K562 (cell line): ENCODE measurements at regions not wholly inside any gene's neighbourhood (a gene's known extent, or its start where the extent isn't known, plus 50 kb on each side); places are given as distances from the start of the nearest gene placed in this dataset.

ENCODE experiments used
- ATAC-seq: fragments of 200-7000 bp; cut with Tn5 transposase; 3 replicates; pipeline ENCODE4 v1.9.1; 2020; ENCODE audit warnings: moderate library complexity
- BruUV-seq: library from RNA; stranded (reverse); fragments of 400-500 nt; replicated peaks from 2 replicates; lab custom pipeline; 2021; lab: Mats Ljungman, UMichigan
- CTCF ChIA-PET: fragments of 300-600 bp; formaldehyde crosslinking; extraction: SDS; loops from one replicate; lab custom pipeline; 2021; ENCODE audit warnings: low intra/inter-chr PET ratio; lab: Yijun Ruan, JAX
- POLR2A ChIA-PET: fragments of 300-600, 350-650 bp; sonication (Branson Sonifier 250); formaldehyde crosslinking; extraction: SDS; loops from one replicate; lab custom pipeline; 2021; ENCODE audit warnings: antibody characterized with exemption, inconsistent platforms; lab: Yijun Ruan, JAX
- DNase-seq, 4 experiments: peaks; one replicate each; pipeline versions ENCODE4 v3.0.0 to v3.0.0-alpha.2; 2011 to 2018; ENCODE audit warnings: low spot score in 3 of 4, mixed read lengths in 3 of 4; ENCODE audit errors: extremely low read depth in 1 of 4
- FAIRE-seq: peaks from 2 replicates; lab custom pipeline; 2011; peaks lifted over from hg19 to GRCh38; lab: Jason Lieb, UNC
- H2AFZ ChIP-seq: 2 replicates; pipeline ENCODE4 v1.6.0; 2011; ENCODE audit warnings: low read depth, low read length, control low read depth, inconsistent platforms
- H3K27ac ChIP-seq: fragments of 200-600 bp; 3 replicates; pipeline ENCODE4 v1.8.0; 2011; ENCODE audit warnings: low read depth, mild to moderate bottlenecking, control low read depth, inconsistent platforms, low read length, moderate library complexity, mixed read lengths; ENCODE audit errors: extremely low read depth
- H3K27me3 ChIP-seq, 2 experiments: fragments of 300-600 bp in 1 of 2; 2 replicates in 1 of 2; 3 replicates in 1 of 2; pipeline versions ENCODE4 v1.6.0 to v1.8.0; 2011; ENCODE audit warnings: inconsistent platforms in 2 of 2, low read length in 2 of 2, mild to moderate bottlenecking in 1 of 2, mixed read lengths in 1 of 2, moderate library complexity in 1 of 2; ENCODE audit not compliant: control insufficient read depth in 2 of 2, insufficient read depth in 2 of 2
- H3K36me3 ChIP-seq: fragments of 300-600 bp; 3 replicates; pipeline ENCODE4 v1.8.0; 2011; ENCODE audit warnings: mild to moderate bottlenecking, low read length, inconsistent platforms; ENCODE audit not compliant: control insufficient read depth, insufficient read depth
- H3K4me1 ChIP-seq, 2 experiments: fragments of 200-600 bp in 1 of 2; replicated peaks in 1 of 2; 2 replicates in 1 of 2; 3 replicates in 1 of 2; pipeline versions ENCODE4 v1.5.1 to v1.8.0; 2011; ENCODE audit warnings: inconsistent platforms in 2 of 2, low read length in 2 of 2, mild to moderate bottlenecking in 1 of 2, mixed read lengths in 1 of 2, moderate library complexity in 1 of 2; ENCODE audit not compliant: control insufficient read depth in 2 of 2, insufficient read depth in 2 of 2
- H3K4me2 ChIP-seq: 2 replicates; pipeline ENCODE4 v1.6.1; 2011; ENCODE audit warnings: low read length, control low read depth, inconsistent platforms, mixed read lengths; ENCODE audit not compliant: insufficient read depth
- H3K4me3 ChIP-seq: fragments of 200-600 bp; sonication (generic), shearing (Covaris generic); 2 replicates; pipeline ENCODE4 v1.5.1; 2016; ENCODE audit warnings: control low read depth, inconsistent platforms
- H3K79me2 ChIP-seq: fragments of 200-600 bp; 3 replicates; pipeline ENCODE4 v1.8.0; 2011; ENCODE audit warnings: low read length, inconsistent platforms; ENCODE audit not compliant: control insufficient read depth, insufficient read depth
- H3K9ac ChIP-seq, 2 experiments: 2 replicates each; pipeline versions ENCODE4 v1.6.0 to v1.6.1; 2011; ENCODE audit warnings: low read depth in 2 of 2, low read length in 2 of 2, control low read depth in 1 of 2, inconsistent platforms in 1 of 2, mild to moderate bottlenecking in 1 of 2, mixed read lengths in 1 of 2; ENCODE audit not compliant: insufficient read depth in 1 of 2
- H3K9me1 ChIP-seq: one replicate; pipeline ENCODE4 v1.6.0; 2011; ENCODE audit warnings: inconsistent platforms, mild to moderate bottlenecking, low read length, moderate library complexity; ENCODE audit not compliant: control insufficient read depth, insufficient read depth
- H3K9me3 ChIP-seq: replicated peaks from 2 replicates; pipeline ENCODE4 v1.5.1; 2011; ENCODE audit warnings: low read depth, low read length, inconsistent platforms; ENCODE audit not compliant: control insufficient read depth, insufficient read depth
- H4K20me1 ChIP-seq: replicated peaks from 2 replicates; pipeline ENCODE4 v1.6.1; 2011; ENCODE audit warnings: low read length, inconsistent platforms, mixed read lengths; ENCODE audit not compliant: control insufficient read depth, insufficient read depth
- EZH2 ChIP-seq: IDR thresholded peaks from 2 replicates; pipeline ENCODE4 v1.6.1; 2012; ENCODE audit warnings: low read depth, mild to moderate bottlenecking, inconsistent platforms, low read length, borderline replicate concordance
- FOXK2 ChIP-seq, 2 experiments: fragments of 450-650 bp; IDR thresholded peaks in 1 of 2; conservative IDR thresholded peaks in 1 of 2; 2 replicates each; pipeline ENCODE4 v1.6.1; 2016; ENCODE audit warnings: low read depth in 2 of 2, mild to moderate bottlenecking in 1 of 2
- NUFIP1 ChIP-seq: fragments of 450-650 bp; IDR thresholded peaks from 2 replicates; pipeline ENCODE4 v1.6.1; 2018; ENCODE audit not compliant: partially characterized antibody
- PYGO2 ChIP-seq: fragments of 450-650 bp; IDR thresholded peaks from 2 replicates; pipeline ENCODE4 v1.6.1; 2016; ENCODE audit warnings: mild to moderate bottlenecking, missing genetic modification characterization, moderate library complexity, missing compliant biosample characterization
- RBM17 ChIP-seq: fragments of 200-400 bp; formaldehyde crosslinking; IDR thresholded peaks from 2 replicates; pipeline ENCODE4 v1.6.1; 2017; ENCODE audit warnings: low read depth, mild to moderate bottlenecking, low read length, borderline replicate concordance
- RCOR1 ChIP-seq, 2 experiments: IDR thresholded peaks; 2 replicates each; pipeline ENCODE4 v1.6.1; 2012; ENCODE audit warnings: low read depth in 2 of 2, low read length in 2 of 2, borderline replicate concordance in 1 of 2, improper control_type of control experiment in 1 of 2
- SAFB2 ChIP-seq: fragments of 200-400 bp; formaldehyde crosslinking; IDR thresholded peaks from 2 replicates; pipeline ENCODE4 v1.6.1; 2018; ENCODE audit warnings: borderline replicate concordance, low read length, low read depth, moderate library complexity; ENCODE audit not compliant: severe bottlenecking
- ZFX ChIP-seq: sonication (generic); formaldehyde crosslinking; IDR thresholded peaks from 2 replicates; pipeline ENCODE4 v1.8.0; 2022; ENCODE audit warnings: mild to moderate bottlenecking, missing genetic modification reagents, moderate library complexity
- WGBS: fragments of 100-300 bp; shearing (Covaris generic); methylation state at CpG from one replicate; pipeline ENCODE4 v1.1.6; 2016; ENCODE audit warnings: low coverage, mixed read lengths; ENCODE audit not compliant: insufficient coverage; ENCODE audit errors: missing lambda C conversion rate; 5-methylcytosine and 5-hydroxymethylcytosine counted together
- in situ Hi-C: fragments of 300-500 bp; cut with MboI; formaldehyde crosslinking; loops from 4 replicates; pipeline ENCODE4 v1.15.0; 2018; ENCODE audit warnings: inconsistent platforms, mixed read lengths
- intact Hi-C: fragments of 100-400 bp; cut with micrococcal nuclease; formaldehyde crosslinking; loops from 2 replicates; pipeline ENCODE4 v1.14.2; 2022
- TF ChIP-seq, protein P1 (sequence below): fragments of 250-450 bp; sonication (Bioruptor Pico); IDR thresholded peaks from 2 replicates; pipeline ENCODE4 v1.4.0; 2020; ENCODE audit warnings: mild to moderate bottlenecking, moderate library complexity
- TF ChIP-seq, protein P2 (sequence below): fragments of 250-450 bp; sonication (Bioruptor Pico); IDR thresholded peaks from 2 replicates; pipeline ENCODE4 v1.8.0; 2021; ENCODE audit warnings: moderate library complexity, mild to moderate bottlenecking, inconsistent platforms
- TF ChIP-seq, protein P3 (sequence below): fragments of 250-450 bp; sonication (Bioruptor Pico); IDR thresholded peaks from 2 replicates; pipeline ENCODE4 v1.4.0; 2020; ENCODE audit warnings: mild to moderate bottlenecking, moderate library complexity
- TF ChIP-seq, protein P4 (sequence below), 3 experiments: fragments of 200-800 bp in 1 of 3; fragments of 250-450 bp in 1 of 3; fragments of 450-650 bp in 1 of 3; sonication (Bioruptor Pico) in 1 of 3; sonication (Bioruptor generic) in 1 of 3; formaldehyde crosslinking in 1 of 3; IDR thresholded peaks; 2 replicates each; pipeline versions ENCODE4 v1.6.1 to v1.8.0; 2016 to 2022; ENCODE audit warnings: mild to moderate bottlenecking in 2 of 3, missing genetic modification characterization in 2 of 3, missing compliant biosample characterization in 1 of 3, moderate library complexity in 1 of 3

DNA sequence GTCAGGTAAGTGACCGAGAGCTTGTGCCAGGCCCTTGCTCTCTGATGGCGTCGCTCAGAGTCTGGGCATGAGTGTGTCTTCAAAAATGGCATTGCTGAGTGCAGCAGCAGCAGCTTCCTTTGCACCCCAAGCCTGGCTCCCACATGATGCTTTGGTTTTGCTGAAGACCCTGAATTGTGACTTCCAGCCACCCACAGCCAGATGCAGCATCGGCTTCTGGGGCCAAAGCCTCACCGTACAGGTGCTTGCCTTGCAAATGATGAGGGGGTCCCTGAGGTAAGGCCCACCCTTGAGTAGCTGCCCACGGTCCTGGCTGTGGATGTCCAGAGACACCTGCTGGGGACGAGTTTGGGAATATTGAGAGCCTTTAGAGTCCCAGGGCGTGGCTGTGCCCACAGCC is 57.9 kb downstream of the JAKMIP3 start:
- DNase-seq (no peak), ATAC-seq (no peak), FAIRE-seq (no peak)
- in situ Hi-C loops (no loop called here), intact Hi-C loops (no loop called here)
- no peaks in the 10 kb centered on the region for H4K20me1 ChIP-seq
- no peaks in the 10 kb centered on the region for H3K36me3 ChIP-seq
- BruUV-seq, result no TSS peak
- no peaks in the 10 kb centered on the region for H3K79me2 ChIP-seq
- WGBS, result 4% methylated on average over 7 of the region's 8 CpGs
- H3K9ac ChIP-seq, result no peak overlapping the region
- POLR2A ChIA-PET, result interaction anchor here (0.7 kb wide), 1 partner anchor 140 kb away, joined by 3 read pairs; no protein-coding TSS in a partner anchor
- no peaks in the 10 kb centered on the region for H3K9me3 ChIP-seq
- no peak overlapping the region for H3K4me3 ChIP-seq
- no peak overlapping the region for H3K27ac ChIP-seq
- peaks cover 0 to 3% of the 10 kb centered on the region in 2 experiments; a peak in 1 of 5 replicates for H3K4me1 ChIP-seq
- CTCF ChIA-PET, result no interaction called here
- H2AFZ ChIP-seq, result no peak overlapping the region
- H3K27me3 ChIP-seq, result peaks cover 10 to 64% of the 10 kb centered on the region in 2 experiments
- no peaks in the 10 kb centered on the region for H3K9me1 ChIP-seq
- H3K4me2 ChIP-seq, result no peak overlapping the region
- TF ChIP-seq RBM17 (no peak), NUFIP1 (no peak), SAFB2 (no peak), ZFX (CRISPR knock-in tag) (no peak), FOXK2 (conservative IDR thresholded peaks at IDR 0.05 in 1 of 2, IDR thresholded peaks at IDR 0.05 in 1 of 2; ENCODE audit: low read depth in 2 of 2) (no peak), PYGO2 (no peak), RCOR1 (IDR thresholded peaks at IDR 0.05; ENCODE audit: borderline replicate concordance in 1 of 2, low read depth in 2 of 2, low read length in 2 of 2) (no peak), EZH2 (no peak)
- TF ChIP-seq, protein P1, sequence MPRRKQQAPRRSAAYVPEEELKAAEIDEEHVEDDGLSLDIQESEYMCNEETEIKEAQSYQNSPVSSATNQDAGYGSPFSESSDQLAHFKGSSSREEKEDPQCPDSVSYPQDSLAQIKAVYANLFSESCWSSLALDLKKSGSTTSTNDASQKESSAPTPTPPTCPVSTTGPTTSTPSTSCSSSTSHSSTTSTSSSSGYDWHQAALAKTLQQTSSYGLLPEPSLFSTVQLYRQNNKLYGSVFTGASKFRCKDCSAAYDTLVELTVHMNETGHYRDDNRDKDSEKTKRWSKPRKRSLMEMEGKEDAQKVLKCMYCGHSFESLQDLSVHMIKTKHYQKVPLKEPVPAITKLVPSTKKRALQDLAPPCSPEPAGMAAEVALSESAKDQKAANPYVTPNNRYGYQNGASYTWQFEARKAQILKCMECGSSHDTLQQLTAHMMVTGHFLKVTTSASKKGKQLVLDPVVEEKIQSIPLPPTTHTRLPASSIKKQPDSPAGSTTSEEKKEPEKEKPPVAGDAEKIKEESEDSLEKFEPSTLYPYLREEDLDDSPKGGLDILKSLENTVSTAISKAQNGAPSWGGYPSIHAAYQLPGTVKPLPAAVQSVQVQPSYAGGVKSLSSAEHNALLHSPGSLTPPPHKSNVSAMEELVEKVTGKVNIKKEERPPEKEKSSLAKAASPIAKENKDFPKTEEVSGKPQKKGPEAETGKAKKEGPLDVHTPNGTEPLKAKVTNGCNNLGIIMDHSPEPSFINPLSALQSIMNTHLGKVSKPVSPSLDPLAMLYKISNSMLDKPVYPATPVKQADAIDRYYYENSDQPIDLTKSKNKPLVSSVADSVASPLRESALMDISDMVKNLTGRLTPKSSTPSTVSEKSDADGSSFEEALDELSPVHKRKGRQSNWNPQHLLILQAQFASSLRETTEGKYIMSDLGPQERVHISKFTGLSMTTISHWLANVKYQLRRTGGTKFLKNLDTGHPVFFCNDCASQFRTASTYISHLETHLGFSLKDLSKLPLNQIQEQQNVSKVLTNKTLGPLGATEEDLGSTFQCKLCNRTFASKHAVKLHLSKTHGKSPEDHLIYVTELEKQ (CRISPR knock-in tag), result no peak
- TF ChIP-seq, protein P2, sequence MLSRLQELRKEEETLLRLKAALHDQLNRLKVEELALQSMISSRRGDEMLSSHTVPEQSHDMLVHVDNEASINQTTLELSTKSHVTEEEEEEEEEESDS, result no peak
- TF ChIP-seq, protein P3, sequence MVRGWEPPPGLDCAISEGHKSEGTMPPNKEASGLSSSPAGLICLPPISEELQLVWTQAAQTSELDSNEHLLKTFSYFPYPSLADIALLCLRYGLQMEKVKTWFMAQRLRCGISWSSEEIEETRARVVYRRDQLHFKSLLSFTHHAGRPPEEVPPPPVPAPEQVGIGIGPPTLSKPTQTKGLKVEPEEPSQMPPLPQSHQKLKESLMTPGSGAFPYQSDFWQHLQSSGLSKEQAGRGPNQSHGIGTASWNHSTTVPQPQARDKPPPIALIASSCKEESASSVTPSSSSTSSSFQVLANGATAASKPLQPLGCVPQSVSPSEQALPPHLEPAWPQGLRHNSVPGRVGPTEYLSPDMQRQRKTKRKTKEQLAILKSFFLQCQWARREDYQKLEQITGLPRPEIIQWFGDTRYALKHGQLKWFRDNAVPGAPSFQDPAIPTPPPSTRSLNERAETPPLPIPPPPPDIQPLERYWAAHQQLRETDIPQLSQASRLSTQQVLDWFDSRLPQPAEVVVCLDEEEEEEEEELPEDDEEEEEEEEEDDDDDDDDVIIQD (CRISPR knock-in tag), result no peak
- TF ChIP-seq, protein P4, sequence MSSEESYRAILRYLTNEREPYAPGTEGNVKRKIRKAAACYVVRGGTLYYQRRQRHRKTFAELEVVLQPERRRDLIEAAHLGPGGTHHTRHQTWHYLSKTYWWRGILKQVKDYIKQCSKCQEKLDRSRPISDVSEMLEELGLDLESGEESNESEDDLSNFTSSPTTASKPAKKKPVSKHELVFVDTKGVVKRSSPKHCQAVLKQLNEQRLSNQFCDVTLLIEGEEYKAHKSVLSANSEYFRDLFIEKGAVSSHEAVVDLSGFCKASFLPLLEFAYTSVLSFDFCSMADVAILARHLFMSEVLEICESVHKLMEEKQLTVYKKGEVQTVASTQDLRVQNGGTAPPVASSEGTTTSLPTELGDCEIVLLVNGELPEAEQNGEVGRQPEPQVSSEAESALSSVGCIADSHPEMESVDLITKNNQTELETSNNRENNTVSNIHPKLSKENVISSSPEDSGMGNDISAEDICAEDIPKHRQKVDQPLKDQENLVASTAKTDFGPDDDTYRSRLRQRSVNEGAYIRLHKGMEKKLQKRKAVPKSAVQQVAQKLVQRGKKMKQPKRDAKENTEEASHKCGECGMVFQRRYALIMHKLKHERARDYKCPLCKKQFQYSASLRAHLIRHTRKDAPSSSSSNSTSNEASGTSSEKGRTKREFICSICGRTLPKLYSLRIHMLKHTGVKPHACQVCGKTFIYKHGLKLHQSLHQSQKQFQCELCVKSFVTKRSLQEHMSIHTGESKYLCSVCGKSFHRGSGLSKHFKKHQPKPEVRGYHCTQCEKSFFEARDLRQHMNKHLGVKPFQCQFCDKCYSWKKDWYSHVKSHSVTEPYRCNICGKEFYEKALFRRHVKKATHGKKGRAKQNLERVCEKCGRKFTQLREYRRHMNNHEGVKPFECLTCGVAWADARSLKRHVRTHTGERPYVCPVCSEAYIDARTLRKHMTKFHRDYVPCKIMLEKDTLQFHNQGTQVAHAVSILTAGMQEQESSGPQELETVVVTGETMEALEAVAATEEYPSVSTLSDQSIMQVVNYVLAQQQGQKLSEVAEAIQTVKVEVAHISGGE (CRISPR knock-in tag; IDR thresholded peaks at IDR 0.05), result no peak
